Neural cell (in vitro differentiated cells): ENCODE measurements at regions not wholly inside any gene's neighbourhood (a gene's known extent, or its start where the extent isn't known, plus 50 kb on each side); places are given as distances from the start of the nearest gene placed in this dataset.
"Not testable (repeated sequence)": the region's sequence is repeated elsewhere in the genome, so short reads cannot be mapped to it uniquely, and the experiment has no call there.

Source experiments
- H2AFZ ChIP-seq: fragments of 200-600, 300-800 bp; sonication (generic), shearing (Covaris generic); 2 replicates; pipeline ENCODE4 v1.6.0; 2014; ENCODE audit warnings: low read depth, mild to moderate bottlenecking, antibody characterized with exemption, low read length, moderate library complexity
- H3F3A ChIP-seq: fragments of 200-600 bp; shearing (Covaris generic); 2 replicates; pipeline ENCODE4 v1.6.1; 2016; ENCODE audit warnings: mild to moderate bottlenecking, moderate library complexity, mixed read lengths, antibody characterized with exemption, low read length; ENCODE audit not compliant: insufficient read depth, poor library complexity, severe bottlenecking
- H3K27ac ChIP-seq: fragments of 200-600, 300-800 bp; sonication (generic), shearing (Covaris generic); 2 replicates; pipeline ENCODE4 v1.5.1; 2014; ENCODE audit warnings: mild to moderate bottlenecking, low read length, moderate library complexity
- H3K27me3 ChIP-seq: fragments of 300-800, 200-600 bp; sonication (generic), shearing (Covaris generic); 2 replicates; pipeline ENCODE4 v1.6.0; 2014; ENCODE audit warnings: mild to moderate bottlenecking, low read depth, low read length, moderate library complexity; ENCODE audit not compliant: insufficient read depth
- H3K36me3 ChIP-seq: fragments of 300-800, 200-600 bp; sonication (generic), shearing (Covaris generic); 2 replicates; pipeline ENCODE4 v1.5.1; 2014; ENCODE audit warnings: mild to moderate bottlenecking, antibody characterized with exemption, low read length, moderate library complexity; ENCODE audit not compliant: insufficient read depth
- H3K4me2 ChIP-seq: fragments of 300-800, 200-600 bp; sonication (generic), shearing (Covaris generic); 2 replicates; pipeline ENCODE4 v1.6.0; 2014; ENCODE audit warnings: mild to moderate bottlenecking, low read length
- H3K4me3 ChIP-seq: fragments of 300-800, 200-600 bp; sonication (generic), shearing (Covaris generic); 2 replicates; pipeline ENCODE4 v1.5.1; 2014; ENCODE audit warnings: mild to moderate bottlenecking, low read length, moderate library complexity
- H3K79me2 ChIP-seq: fragments of 200-600 bp; shearing (Covaris generic); replicated peaks from 2 replicates; pipeline ENCODE4 v1.6.0; 2014; ENCODE audit warnings: mild to moderate bottlenecking, low read length, moderate library complexity; ENCODE audit not compliant: insufficient read depth
- H3K9ac ChIP-seq: fragments of 300-800, 200-600 bp; sonication (generic), shearing (Covaris generic); 2 replicates; pipeline ENCODE4 v1.6.1; 2016; ENCODE audit warnings: mild to moderate bottlenecking, low read length, mixed read lengths
- H3K9me2 ChIP-seq: fragments of 200-600 bp; shearing (Covaris generic); 2 replicates; pipeline ENCODE4 v1.6.1; 2016; ENCODE audit warnings: mild to moderate bottlenecking, low read length, mixed read lengths; ENCODE audit not compliant: insufficient read depth
- H3K9me3 ChIP-seq: fragments of 200-600, 300-800 bp; sonication (generic), shearing (Covaris generic); 2 replicates; pipeline ENCODE4 v1.6.1; 2016; ENCODE audit warnings: mild to moderate bottlenecking, mixed run types, low read length, moderate library complexity, mixed read lengths
- H4K20me1 ChIP-seq: fragments of 200-600 bp; shearing (Covaris generic); 2 replicates; pipeline ENCODE4 v1.6.1; 2016; ENCODE audit warnings: mild to moderate bottlenecking, mixed run types; ENCODE audit not compliant: insufficient read depth
- EP300 ChIP-seq: fragments of 450-650 bp; conservative IDR thresholded peaks from 2 replicates; pipeline ENCODE4 v1.6.1; 2014; ENCODE audit warnings: antibody characterized with exemption, mild to moderate bottlenecking, moderate library complexity; ENCODE audit not compliant: poor library complexity, severe bottlenecking
- EZH2 ChIP-seq: fragments of 200-600, 300-800 bp; shearing (Covaris generic), sonication (generic); IDR thresholded peaks from 2 replicates; pipeline ENCODE4 v1.6.1; 2014; ENCODE audit warnings: antibody characterized with exemption, low read length, borderline replicate concordance, mild to moderate bottlenecking; ENCODE audit not compliant: insufficient read depth, poor library complexity, severe bottlenecking
- MXI1 ChIP-seq: fragments of 450-650 bp; conservative IDR thresholded peaks from 2 replicates; pipeline ENCODE4 v1.6.1; 2014; ENCODE audit warnings: antibody characterized with exemption, mild to moderate bottlenecking; ENCODE audit not compliant: poor library complexity, severe bottlenecking
- RAD21 ChIP-seq: fragments of 450-650 bp; conservative IDR thresholded peaks from 2 replicates; pipeline ENCODE4 v1.6.1; 2014; ENCODE audit warnings: antibody characterized with exemption, mild to moderate bottlenecking, moderate library complexity
- SMC3 ChIP-seq: fragments of 450-650 bp; conservative IDR thresholded peaks from 2 replicates; pipeline ENCODE4 v1.6.1; 2014; ENCODE audit warnings: antibody characterized with exemption, mild to moderate bottlenecking, moderate library complexity; ENCODE audit not compliant: poor library complexity
- TAF1 ChIP-seq: IDR thresholded peaks from 2 replicates; pipeline ENCODE4 v1.6.1; 2012; ENCODE audit warnings: low read depth
- TF ChIP-seq, protein P1 (sequence below): IDR thresholded peaks from 2 replicates; pipeline ENCODE4 v1.6.1; 2012; ENCODE audit warnings: borderline replicate concordance
- TF ChIP-seq, protein P2 (sequence below): fragments of 450-650 bp; IDR thresholded peaks from 2 replicates; pipeline ENCODE4 v1.5.1; 2014; ENCODE audit warnings: antibody characterized with exemption, mild to moderate bottlenecking, moderate library complexity; ENCODE audit not compliant: poor library complexity, severe bottlenecking

DNA sequence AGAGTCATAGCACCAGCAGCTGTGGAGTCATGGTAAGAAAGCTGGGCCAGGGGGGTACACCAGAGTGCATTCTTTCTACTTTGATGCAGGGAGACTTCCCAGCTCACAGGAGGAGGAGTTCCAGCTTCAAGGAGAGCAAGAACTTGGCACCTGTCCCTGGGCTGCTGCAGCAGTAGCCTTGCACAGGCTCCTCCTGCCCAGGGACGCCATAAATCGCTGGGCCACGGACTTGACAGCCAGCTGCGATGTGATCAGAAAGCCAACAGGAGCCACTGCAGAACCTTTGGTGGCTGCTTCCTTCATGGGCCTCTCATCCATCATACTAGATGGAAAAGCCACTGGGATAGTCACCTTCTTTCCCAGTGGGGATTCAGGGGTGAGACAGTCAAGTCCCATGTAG lies 234.7 kb downstream of the NMUR2 start:
- Histone ChIP-seq H3F3A (no peaks in the 10 kb centered on the region), H3K36me3 (no peaks in the 10 kb centered on the region), H3K27me3 (no peaks in the 10 kb centered on the region), H3K27ac (no peak overlapping the region), H3K9me3 (no peaks in the 10 kb centered on the region), H3K4me2 (no peak overlapping the region), H3K9ac (no peak overlapping the region), H3K79me2 (no peaks in the 10 kb centered on the region), H2AFZ (no peak overlapping the region), H4K20me1 (no peaks in the 10 kb centered on the region), H3K9me2 (no peaks in the 10 kb centered on the region), H3K4me3 (no peak overlapping the region)
- TF ChIP-seq RAD21: no peak
- no peak for TF ChIP-seq EZH2
- TF ChIP-seq, protein P1, sequence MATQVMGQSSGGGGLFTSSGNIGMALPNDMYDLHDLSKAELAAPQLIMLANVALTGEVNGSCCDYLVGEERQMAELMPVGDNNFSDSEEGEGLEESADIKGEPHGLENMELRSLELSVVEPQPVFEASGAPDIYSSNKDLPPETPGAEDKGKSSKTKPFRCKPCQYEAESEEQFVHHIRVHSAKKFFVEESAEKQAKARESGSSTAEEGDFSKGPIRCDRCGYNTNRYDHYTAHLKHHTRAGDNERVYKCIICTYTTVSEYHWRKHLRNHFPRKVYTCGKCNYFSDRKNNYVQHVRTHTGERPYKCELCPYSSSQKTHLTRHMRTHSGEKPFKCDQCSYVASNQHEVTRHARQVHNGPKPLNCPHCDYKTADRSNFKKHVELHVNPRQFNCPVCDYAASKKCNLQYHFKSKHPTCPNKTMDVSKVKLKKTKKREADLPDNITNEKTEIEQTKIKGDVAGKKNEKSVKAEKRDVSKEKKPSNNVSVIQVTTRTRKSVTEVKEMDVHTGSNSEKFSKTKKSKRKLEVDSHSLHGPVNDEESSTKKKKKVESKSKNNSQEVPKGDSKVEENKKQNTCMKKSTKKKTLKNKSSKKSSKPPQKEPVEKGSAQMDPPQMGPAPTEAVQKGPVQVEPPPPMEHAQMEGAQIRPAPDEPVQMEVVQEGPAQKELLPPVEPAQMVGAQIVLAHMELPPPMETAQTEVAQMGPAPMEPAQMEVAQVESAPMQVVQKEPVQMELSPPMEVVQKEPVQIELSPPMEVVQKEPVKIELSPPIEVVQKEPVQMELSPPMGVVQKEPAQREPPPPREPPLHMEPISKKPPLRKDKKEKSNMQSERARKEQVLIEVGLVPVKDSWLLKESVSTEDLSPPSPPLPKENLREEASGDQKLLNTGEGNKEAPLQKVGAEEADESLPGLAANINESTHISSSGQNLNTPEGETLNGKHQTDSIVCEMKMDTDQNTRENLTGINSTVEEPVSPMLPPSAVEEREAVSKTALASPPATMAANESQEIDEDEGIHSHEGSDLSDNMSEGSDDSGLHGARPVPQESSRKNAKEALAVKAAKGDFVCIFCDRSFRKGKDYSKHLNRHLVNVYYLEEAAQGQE: no peak
- TF ChIP-seq MXI1: no peak
- no peak for TF ChIP-seq SMC3
- TF ChIP-seq EP300: no peak

DNA sequence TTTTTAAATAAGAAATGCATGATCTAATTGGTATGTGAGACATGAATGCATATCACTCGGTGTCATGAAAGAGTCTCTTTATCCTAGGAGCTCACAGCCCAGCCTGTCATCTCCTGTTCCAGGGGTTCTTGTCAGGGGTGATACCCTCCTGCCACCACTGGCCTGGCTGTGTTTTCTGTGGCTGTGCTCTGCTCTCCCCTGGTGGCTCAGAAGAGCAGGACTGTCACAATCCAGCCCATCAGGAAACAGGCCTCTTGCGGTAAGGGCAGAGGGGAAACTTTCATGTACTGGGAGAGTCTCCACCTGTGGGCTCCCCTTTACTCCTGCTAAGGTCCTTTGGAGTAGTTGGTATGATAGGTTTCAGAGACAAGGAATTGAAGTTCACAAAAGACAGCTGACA lies 240.2 kb upstream of the GLRA1 start:
- Histone ChIP-seq H4K20me1 (no peaks in the 10 kb centered on the region), H3K79me2 (no peaks in the 10 kb centered on the region), H3K4me3 (no peak overlapping the region), H3K36me3 (no peaks in the 10 kb centered on the region), H2AFZ (no peak overlapping the region), H3K9me3 (no peaks in the 10 kb centered on the region), H3F3A (no peaks in the 10 kb centered on the region), H3K9me2 (no peaks in the 10 kb centered on the region), H3K27ac (no peak overlapping the region), H3K4me2 (no peak overlapping the region), H3K27me3 (no peaks in the 10 kb centered on the region), H3K9ac (no peak overlapping the region)
- TF ChIP-seq TAF1: no peak
- no peak for TF ChIP-seq EP300
- TF ChIP-seq, protein P1: no peak
- TF ChIP-seq SMC3: no peak
- TF ChIP-seq, protein P2, sequence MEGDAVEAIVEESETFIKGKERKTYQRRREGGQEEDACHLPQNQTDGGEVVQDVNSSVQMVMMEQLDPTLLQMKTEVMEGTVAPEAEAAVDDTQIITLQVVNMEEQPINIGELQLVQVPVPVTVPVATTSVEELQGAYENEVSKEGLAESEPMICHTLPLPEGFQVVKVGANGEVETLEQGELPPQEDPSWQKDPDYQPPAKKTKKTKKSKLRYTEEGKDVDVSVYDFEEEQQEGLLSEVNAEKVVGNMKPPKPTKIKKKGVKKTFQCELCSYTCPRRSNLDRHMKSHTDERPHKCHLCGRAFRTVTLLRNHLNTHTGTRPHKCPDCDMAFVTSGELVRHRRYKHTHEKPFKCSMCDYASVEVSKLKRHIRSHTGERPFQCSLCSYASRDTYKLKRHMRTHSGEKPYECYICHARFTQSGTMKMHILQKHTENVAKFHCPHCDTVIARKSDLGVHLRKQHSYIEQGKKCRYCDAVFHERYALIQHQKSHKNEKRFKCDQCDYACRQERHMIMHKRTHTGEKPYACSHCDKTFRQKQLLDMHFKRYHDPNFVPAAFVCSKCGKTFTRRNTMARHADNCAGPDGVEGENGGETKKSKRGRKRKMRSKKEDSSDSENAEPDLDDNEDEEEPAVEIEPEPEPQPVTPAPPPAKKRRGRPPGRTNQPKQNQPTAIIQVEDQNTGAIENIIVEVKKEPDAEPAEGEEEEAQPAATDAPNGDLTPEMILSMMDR: no peak
- TF ChIP-seq EZH2: no peak

DNA sequence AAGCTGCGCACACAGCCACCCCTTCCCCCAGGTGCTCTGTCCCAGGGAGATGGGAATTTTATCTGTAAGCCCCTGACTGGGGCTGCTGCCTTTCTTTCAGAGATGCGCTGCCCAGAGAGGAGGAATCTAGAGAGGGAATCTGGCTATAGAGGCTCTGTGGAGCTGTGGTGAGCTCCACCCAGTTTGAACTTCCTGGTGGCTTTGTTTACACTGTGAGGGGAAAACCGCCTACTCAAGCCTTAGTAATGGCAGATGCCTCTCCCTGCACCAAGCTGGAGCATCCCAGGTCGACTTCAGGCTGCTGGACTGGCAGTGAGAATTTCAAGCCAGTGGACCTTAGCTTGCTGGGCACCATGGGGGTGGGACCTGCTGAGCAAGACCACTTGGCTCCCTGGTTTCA lies 235.2 kb upstream of the GLRA1 start:
- H4K20me1 ChIP-seq, H3K27me3 ChIP-seq, H3F3A ChIP-seq, H3K9me2 ChIP-seq, H3K27ac ChIP-seq, H3K4me2 ChIP-seq, H3K79me2 ChIP-seq, H2AFZ ChIP-seq, H3K9ac ChIP-seq, H3K9me3 ChIP-seq, H3K4me3 ChIP-seq, H3K36me3 ChIP-seq: not testable (repeated sequence)

DNA sequence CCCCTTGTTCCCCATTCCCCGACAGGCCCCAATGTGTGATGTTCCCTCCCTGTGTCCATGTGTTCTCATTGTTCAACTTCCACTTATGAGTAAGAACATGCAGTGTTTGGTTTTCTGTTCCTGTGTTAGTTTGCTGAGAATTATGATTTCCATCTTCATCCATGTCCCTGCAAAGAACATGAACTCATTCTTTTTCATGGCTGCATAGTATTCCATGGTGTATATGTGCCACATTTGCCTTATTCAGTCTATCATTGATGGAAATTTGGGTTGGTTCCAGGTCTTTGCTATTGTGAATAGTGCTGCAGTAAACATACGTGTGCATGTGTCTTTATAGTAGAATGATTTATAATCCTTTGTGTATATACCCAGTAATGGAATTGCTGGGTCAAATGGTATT lies 229.8 kb upstream of the GLRA1 start:
- not testable (repeated sequence) for H3K9me2 ChIP-seq, H3K9ac ChIP-seq, H2AFZ ChIP-seq, H3K4me3 ChIP-seq, H4K20me1 ChIP-seq, H3K27me3 ChIP-seq, H3K36me3 ChIP-seq, H3K9me3 ChIP-seq, H3K4me2 ChIP-seq, H3K27ac ChIP-seq, H3F3A ChIP-seq, H3K79me2 ChIP-seq
